GM12875 (cell line): ENCODE measurements at regions not wholly inside any gene's neighbourhood (a gene's known extent, or its start where the extent isn't known, plus 50 kb on each side); places are given as distances from the start of the nearest gene placed in this dataset.

Experiments
- H3K4me3 ChIP-seq: one replicate; pipeline ENCODE4 v1.5.1; 2011; ENCODE audit warnings: low read depth, low read length, control low read depth
- TF ChIP-seq, protein P1 (sequence below): IDR thresholded peaks from 2 replicates; pipeline ENCODE4 v1.5.1; 2011; ENCODE audit warnings: low read depth, mild to moderate bottlenecking, control low read depth, inconsistent platforms, low read length, moderate library complexity, borderline replicate concordance; ENCODE audit not compliant: insufficient read depth

DNA sequence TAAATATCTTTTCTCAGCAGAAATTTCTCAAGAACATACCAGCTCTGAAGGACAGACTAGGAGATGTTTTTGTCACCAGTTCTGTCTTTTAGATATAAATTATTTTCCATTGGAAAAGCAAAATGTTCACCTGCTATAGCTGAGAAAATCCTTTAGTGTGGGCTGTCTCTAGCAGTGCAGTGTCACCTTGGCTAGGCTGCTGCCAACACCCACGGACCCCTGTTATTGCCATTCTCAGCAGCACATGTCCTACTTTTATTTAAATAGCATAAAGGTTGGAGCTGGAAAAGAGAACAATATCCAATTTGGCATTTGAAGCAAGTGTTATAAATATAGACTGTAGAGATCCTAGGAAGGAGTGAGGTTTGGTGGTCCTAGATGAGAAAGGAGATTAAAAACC is 156.4 kb downstream of the TPH2 start:
- no peak overlapping the region for H3K4me3 ChIP-seq
- TF ChIP-seq, protein P1, sequence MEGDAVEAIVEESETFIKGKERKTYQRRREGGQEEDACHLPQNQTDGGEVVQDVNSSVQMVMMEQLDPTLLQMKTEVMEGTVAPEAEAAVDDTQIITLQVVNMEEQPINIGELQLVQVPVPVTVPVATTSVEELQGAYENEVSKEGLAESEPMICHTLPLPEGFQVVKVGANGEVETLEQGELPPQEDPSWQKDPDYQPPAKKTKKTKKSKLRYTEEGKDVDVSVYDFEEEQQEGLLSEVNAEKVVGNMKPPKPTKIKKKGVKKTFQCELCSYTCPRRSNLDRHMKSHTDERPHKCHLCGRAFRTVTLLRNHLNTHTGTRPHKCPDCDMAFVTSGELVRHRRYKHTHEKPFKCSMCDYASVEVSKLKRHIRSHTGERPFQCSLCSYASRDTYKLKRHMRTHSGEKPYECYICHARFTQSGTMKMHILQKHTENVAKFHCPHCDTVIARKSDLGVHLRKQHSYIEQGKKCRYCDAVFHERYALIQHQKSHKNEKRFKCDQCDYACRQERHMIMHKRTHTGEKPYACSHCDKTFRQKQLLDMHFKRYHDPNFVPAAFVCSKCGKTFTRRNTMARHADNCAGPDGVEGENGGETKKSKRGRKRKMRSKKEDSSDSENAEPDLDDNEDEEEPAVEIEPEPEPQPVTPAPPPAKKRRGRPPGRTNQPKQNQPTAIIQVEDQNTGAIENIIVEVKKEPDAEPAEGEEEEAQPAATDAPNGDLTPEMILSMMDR: no peak

DNA sequence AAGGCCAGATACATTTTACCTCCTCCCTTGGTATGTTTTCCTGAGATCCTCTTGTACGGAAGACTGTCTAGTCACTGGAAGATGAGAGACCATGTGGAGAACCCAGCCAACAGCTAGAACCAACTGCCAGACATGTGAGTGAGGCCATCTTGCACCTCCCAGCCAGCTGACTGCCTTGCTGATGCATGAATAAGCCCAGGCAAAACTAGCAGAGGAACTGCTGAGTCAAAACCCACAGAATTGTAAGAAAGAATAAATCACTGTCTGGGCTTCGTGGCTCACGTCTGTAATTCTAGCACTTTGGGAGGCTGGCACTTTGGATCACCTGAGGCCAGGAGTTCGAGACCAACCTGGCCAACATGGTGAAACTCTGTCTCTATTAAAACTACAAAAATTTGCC is 160.0 kb downstream of the TPH2 start:
- TF ChIP-seq, protein P1: no peak
- no peak overlapping the region for H3K4me3 ChIP-seq

DNA sequence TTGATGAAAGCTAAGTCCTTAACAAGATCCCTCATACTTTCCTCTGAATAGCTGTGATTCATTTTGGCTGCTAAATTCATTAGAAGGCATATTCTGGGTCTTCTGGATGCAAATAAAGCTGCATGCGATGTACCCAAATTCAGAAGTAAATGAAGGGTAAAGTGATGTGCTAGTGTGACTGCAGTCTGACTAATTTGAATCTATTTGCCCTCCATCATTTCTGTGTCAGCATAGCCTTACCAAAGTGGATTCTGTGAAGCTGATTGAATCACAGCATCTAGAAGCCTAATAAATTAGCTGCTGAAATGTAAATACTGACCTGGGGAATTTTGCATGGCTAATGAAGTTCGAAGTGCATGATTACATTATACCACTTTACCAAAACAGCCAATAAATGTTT is 162.2 kb downstream of the TPH2 start:
- TF ChIP-seq, protein P1: no peak
- H3K4me3 ChIP-seq: no peak overlapping the region

DNA sequence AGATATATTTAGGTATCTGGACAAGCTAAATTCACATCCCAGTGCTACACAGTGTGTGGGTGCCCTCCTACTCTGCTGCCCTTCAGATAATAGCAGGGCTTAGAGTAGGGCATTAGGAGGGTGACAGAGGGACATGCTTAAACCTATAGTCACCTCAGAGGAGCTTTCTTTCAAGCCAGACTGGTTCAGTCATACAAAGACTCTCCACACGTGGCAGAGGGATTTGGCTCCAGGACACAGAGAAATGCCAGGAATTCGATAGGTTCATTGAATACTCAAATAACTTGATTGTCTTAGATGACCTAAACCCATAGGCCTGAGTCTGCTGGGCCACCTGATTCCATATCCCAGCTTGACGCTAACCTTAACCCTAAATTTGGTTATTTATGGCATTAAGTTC is 163.5 kb downstream of the TPH2 start:
- H3K4me3 ChIP-seq: no peak overlapping the region
- TF ChIP-seq, protein P1: no peak

DNA sequence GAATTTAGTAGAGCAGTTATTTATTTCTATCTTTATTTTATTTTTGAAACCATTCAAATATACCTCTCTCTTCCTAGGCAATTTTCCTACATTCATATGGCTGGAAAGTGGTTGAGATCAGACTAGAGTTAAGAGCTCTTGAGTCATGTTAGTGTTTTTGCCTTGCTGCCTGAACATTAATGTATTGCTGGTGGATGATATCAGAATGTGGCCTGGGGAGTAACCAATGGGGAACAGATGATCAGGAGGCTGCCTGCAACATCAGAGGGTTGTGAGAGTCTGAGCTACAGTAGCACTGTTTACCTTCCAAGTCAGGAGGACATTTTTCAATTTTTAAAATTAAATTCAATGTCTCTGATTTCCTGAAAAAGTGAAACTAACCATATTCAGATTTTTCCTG is 166.3 kb upstream of the TRHDE start:
- TF ChIP-seq, protein P1: no peak
- no peak overlapping the region for H3K4me3 ChIP-seq

DNA sequence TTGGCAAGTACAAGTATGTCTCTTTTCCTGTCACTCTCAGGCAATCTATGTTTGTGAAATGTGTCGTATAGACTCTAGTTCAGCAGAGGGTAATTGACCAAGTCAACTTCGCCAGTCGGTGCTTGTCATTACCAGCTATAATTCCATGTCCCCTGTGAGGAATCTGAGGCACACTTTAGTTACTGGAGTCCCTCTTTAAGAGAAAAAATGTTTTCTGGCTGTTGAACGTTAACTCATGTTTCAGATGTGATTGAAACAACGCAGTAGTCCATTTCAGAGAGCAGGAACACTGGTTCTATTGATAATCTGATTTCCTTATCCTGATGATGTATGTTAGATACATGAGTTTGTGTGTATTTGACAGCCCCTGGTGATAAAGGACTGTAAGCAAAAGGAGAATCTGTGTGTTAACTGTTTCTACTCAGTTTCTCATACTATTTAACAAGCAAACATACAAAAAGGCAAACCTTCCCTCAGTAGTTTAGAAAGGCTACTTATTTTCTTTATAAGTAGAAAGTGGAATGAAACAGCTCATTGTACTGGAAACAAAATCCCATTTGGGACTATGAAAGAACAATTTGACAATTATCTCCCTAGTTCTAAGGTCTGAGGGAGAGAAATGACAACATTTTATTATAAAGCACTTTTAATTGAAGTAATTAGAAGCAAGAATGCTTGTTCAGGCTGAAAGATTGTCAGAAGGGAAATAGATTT is 161.1 kb upstream of the TRHDE start:
- TF ChIP-seq, protein P1: no peak
- H3K4me3 ChIP-seq: no peak overlapping the region

DNA sequence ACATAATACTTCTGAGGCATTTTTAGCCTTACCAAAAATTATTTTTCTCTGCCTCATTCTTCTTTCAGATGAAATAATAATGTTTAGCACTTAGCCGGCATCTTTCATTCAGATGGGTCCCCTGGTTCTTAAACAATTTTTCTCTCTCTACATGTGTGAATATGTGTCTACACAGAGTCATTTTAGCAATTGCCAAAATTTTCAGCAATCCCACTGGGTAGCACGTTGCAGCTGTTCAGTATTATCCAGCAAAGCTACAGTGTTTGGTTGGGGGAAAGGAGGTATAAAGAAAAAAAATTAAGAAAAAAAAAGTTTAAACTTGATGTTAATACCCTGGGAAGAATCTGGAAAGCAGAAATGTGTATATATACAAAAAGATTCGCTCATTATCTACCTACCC is 160.5 kb upstream of the TRHDE start:
- H3K4me3 ChIP-seq: no peak overlapping the region
- TF ChIP-seq, protein P1: no peak
